ENCODE measurements at regions not wholly inside any gene's neighbourhood (a gene's known extent, or its start where the extent isn't known, plus 50 kb on each side); places are given as distances from the start of the nearest gene placed in this dataset.
A peak's percentile ranks its signal among the peaks of the same experiment; 100 is the strongest.

DNA sequence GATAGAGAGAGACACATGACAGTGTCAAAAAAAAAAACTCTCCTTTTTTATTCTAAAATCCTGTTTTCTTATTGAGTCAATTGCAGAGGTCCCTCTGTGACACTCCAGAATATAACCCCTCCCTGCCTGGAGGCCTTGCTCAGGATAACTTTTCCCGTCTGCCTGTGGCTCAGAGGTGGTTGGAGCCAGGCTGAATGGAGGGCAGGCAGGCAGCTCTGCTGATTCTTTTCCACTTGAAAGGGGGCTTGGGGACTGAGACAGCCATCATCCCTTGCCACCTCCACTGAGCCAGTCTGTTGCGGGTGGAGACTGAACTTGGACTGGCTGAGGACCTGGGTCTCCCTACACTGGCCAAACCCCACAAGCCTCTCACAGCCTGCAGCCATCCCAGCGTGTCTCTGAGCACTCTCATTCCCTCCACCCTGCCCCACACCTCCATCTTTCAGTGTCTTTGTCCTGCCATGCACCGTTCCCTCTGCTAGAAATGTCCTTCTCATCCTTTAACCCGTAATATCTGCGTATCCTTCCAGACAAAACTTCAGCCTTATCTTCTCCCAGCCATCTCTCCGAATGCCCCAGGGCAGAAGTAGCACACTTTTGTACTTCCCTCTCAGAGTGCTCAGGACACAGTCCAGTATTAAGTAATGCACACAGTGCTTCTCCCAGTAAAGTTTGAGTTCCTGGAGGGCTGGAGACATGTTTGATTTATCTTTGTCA, 139.9 kb downstream of the CHIC2 start:
- H3K27me3 ChIP-seq = no peaks in the 10 kb centered on the region
- H3K4me1 ChIP-seq = no peaks in the 10 kb centered on the region
- no peak overlapping the region for H3K4me3 ChIP-seq
- H3K27ac ChIP-seq = no peak overlapping the region
- no peak for TF ChIP-seq EP300 (IDR thresholded peaks at IDR 0.05)
- no peak for TF ChIP-seq POLR2AphosphoS5 (IDR thresholded peaks at IDR 0.05)
- TF ChIP-seq, protein P1, sequence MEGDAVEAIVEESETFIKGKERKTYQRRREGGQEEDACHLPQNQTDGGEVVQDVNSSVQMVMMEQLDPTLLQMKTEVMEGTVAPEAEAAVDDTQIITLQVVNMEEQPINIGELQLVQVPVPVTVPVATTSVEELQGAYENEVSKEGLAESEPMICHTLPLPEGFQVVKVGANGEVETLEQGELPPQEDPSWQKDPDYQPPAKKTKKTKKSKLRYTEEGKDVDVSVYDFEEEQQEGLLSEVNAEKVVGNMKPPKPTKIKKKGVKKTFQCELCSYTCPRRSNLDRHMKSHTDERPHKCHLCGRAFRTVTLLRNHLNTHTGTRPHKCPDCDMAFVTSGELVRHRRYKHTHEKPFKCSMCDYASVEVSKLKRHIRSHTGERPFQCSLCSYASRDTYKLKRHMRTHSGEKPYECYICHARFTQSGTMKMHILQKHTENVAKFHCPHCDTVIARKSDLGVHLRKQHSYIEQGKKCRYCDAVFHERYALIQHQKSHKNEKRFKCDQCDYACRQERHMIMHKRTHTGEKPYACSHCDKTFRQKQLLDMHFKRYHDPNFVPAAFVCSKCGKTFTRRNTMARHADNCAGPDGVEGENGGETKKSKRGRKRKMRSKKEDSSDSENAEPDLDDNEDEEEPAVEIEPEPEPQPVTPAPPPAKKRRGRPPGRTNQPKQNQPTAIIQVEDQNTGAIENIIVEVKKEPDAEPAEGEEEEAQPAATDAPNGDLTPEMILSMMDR (IDR thresholded peaks at IDR 0.05) = no peak
- no peak for TF ChIP-seq POLR2A (IDR thresholded peaks at IDR 0.05)
- H3K36me3 ChIP-seq = no peaks in the 10 kb centered on the region
- H3K9me3 ChIP-seq = no peaks in the 10 kb centered on the region
- WGBS, 2 donors = 80 to 83% methylated on average over 7 of the region's 7 CpGs
- DNase-seq = no peak
- intact Hi-C loops (cut with DNase I) = no loop called here

DNA sequence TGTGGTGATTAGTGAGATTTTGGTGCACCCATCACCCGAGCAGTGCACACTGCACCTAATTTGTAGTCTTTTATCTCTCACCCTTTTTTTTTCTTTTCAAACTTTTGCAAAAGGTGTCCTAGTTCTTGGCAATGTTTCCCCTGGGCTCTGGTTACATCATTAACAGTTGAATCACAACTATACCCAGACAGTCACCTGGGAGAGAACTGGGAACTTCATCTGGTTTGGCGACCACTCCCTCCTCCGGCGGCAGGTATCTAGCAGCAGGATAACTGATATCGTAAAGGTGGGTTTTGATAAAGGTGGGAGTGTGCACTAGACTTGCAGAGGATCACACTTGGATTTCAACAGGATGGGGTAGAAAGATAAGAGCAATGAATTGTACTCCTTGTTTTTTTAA, 140.5 kb downstream of the CHIC2 start:
- 41 to 80% methylated on average over 5 of the region's 5 CpGs for WGBS, 2 donors
- TF ChIP-seq, protein P1 (IDR thresholded peaks at IDR 0.05) = no peak
- TF ChIP-seq POLR2A (IDR thresholded peaks at IDR 0.05) (no peak), POLR2AphosphoS5 (IDR thresholded peaks at IDR 0.05) (no peak), EP300 (IDR thresholded peaks at IDR 0.05) (no peak)
- intact Hi-C loops (cut with DNase I) = no loop called here
- Histone ChIP-seq H3K9me3 (no peaks in the 10 kb centered on the region), H3K4me1 (no peaks in the 10 kb centered on the region), H3K27ac (no peak overlapping the region), H3K36me3 (no peaks in the 10 kb centered on the region), H3K27me3 (no peaks in the 10 kb centered on the region), H3K4me3 (no peak overlapping the region)
- no peak for DNase-seq

GRCh38 chr4:53921856-53922255, 142.5 kb downstream of the CHIC2 start:
- Histone ChIP-seq H3K27ac (no peak overlapping the region), H3K27me3 (peaks cover 0 to 7% (median 0%) of the 10 kb centered on the region in 3 donors), H3K36me3 (no peaks in the 10 kb centered on the region), H3K4me1 (no peaks in the 10 kb centered on the region), H3K4me3 (no peak overlapping the region), H3K9me3 (no peaks in the 10 kb centered on the region)
- intact Hi-C loops (cut with DNase I) = no loop called here
- no peak for TF ChIP-seq EP300 (IDR thresholded peaks at IDR 0.05)
- no peak for TF ChIP-seq POLR2AphosphoS5 (IDR thresholded peaks at IDR 0.05)
- TF ChIP-seq, protein P1 (IDR thresholded peaks at IDR 0.05) = no peak
- no peak for TF ChIP-seq POLR2A (IDR thresholded peaks at IDR 0.05)
- no peak for DNase-seq

GRCh38 chr4:53920883-53921282, 143.5 kb downstream of the CHIC2 start:
- 80 to 88% methylated on average over 4 of the region's 4 CpGs for WGBS, 2 donors
- Histone ChIP-seq H3K4me3 (no peak overlapping the region), H3K36me3 (no peaks in the 10 kb centered on the region), H3K4me1 (no peaks in the 10 kb centered on the region), H3K9me3 (no peaks in the 10 kb centered on the region), H3K27ac (no peak overlapping the region), H3K27me3 (peaks cover 0 to 8% (median 0%) of the 10 kb centered on the region in 3 donors)
- no peak for TF ChIP-seq POLR2AphosphoS5 (IDR thresholded peaks at IDR 0.05)
- TF ChIP-seq POLR2A (IDR thresholded peaks at IDR 0.05) = no peak
- TF ChIP-seq, protein P1 (IDR thresholded peaks at IDR 0.05) = no peak
- TF ChIP-seq EP300 (IDR thresholded peaks at IDR 0.05) = no peak
- intact Hi-C loops (cut with DNase I) = no loop called here
- no peak for DNase-seq

DNA sequence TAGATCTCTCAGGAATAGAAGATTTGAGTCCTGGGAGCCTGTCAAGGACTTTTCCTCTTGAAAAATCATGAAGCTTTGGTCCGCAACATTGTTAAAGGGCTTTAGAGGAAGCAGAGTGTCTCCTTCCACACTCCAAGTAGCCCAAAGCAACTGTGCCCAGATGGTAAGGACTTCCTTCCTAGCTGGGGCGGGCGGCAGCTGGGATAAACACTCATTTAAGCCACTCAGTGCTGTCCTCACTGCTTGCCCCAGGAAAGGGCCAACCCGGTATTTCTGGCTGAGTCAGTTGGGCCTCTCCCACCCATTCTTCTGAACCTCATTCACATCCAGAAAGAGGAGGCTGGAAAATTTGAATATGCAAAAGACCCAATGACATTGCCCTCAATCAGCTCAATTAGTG, 144.3 kb downstream of the CHIC2 start:
- WGBS, 2 donors = 50 to 56% methylated on average over 4 of the region's 4 CpGs
- Histone ChIP-seq H3K4me1 (no peaks in the 10 kb centered on the region), H3K27me3 (peaks cover 0 to 8% (median 0%) of the 10 kb centered on the region in 3 donors), H3K9me3 (no peaks in the 10 kb centered on the region), H3K36me3 (no peaks in the 10 kb centered on the region), H3K27ac (peak overlapping the region in 1 of 4 donors; percentile 0), H3K4me3 (no peak overlapping the region)
- intact Hi-C loops (cut with DNase I) = no loop called here
- DNase-seq = no peak
- TF ChIP-seq POLR2AphosphoS5 (IDR thresholded peaks at IDR 0.05) (no peak), POLR2A (IDR thresholded peaks at IDR 0.05) (no peak)
- TF ChIP-seq, protein P1 (IDR thresholded peaks at IDR 0.05) = no peak
